AG09319 (cell line): ENCODE measurements at regions not wholly inside any gene's neighbourhood (a gene's known extent, or its start where the extent isn't known, plus 50 kb on each side); places are given as distances from the start of the nearest gene placed in this dataset.

Experiments
- DNase-seq: peaks from one replicate; pipeline ENCODE4 v3.0.0-alpha.2; 2010; ENCODE audit warnings: low read depth; ENCODE audit errors: extremely low read depth
- CTCF ChIP-seq: IDR thresholded peaks from 2 replicates; pipeline ENCODE4 v1.5.1; 2011; ENCODE audit warnings: low read depth, mild to moderate bottlenecking, inconsistent platforms, low read length, moderate library complexity

- TF ChIP-seq CTCF = no peak
- no peak for DNase-seq
Observed at GRCh38 chr3:40623567-40623966, 98.8 kb downstream of the ZNF621 start.

- no peak for TF ChIP-seq CTCF
- no peak for DNase-seq
Observed at GRCh38 chr3:40624189-40624769, 99.5 kb downstream of the ZNF621 start.

GRCh38 chr3:40627095-40627494 lies 102.3 kb downstream of the ZNF621 start:
- TF ChIP-seq CTCF = no peak
- no peak for DNase-seq

GRCh38 chr3:40628984-40629383 lies 104.2 kb downstream of the ZNF621 start:
- no peak for DNase-seq
- TF ChIP-seq CTCF = no peak

- no peak for TF ChIP-seq CTCF
- DNase-seq = no peak
Observed at GRCh38 chr3:40631341-40631995, 106.7 kb downstream of the ZNF621 start.

- DNase-seq = no peak
- TF ChIP-seq CTCF = no peak
Observed at GRCh38 chr3:40637906-40638305, 113.1 kb downstream of the ZNF621 start.

- no peak for DNase-seq
- TF ChIP-seq CTCF = no peak
Observed at GRCh38 chr3:40639006-40639405, 114.2 kb downstream of the ZNF621 start.
